Stomach (tissue), 4 donors: ENCODE measurements at regions not wholly inside any gene's neighbourhood (a gene's known extent, or its start where the extent isn't known, plus 50 kb on each side); places are given as distances from the start of the nearest gene placed in this dataset.

Experiments
- EP300 ChIP-seq: sonication (generic); formaldehyde crosslinking; IDR thresholded peaks from one replicate; pipeline ENCODE4 v1.6.1; 2017; ENCODE audit warnings: antibody characterized with exemption
- POLR2AphosphoS5 ChIP-seq, 3 donors: sonication (generic); formaldehyde crosslinking; IDR thresholded peaks; one replicate each; pipeline ENCODE4 v1.6.1; 2016; ENCODE audit warnings: antibody characterized with exemption in 3 of 3

- TF ChIP-seq EP300 (no peak), POLR2AphosphoS5 (IDR thresholded peaks at IDR 0.05) (no peak)
These were observed 171.8 kb upstream of the FOXN3 start for GRCh38 chr14:89588840-89589296.
